ENCODE measurements at regions not wholly inside any gene's neighbourhood (a gene's known extent, or its start where the extent isn't known, plus 50 kb on each side); places are given as distances from the start of the nearest gene placed in this dataset.

GRCh38 chr9:93808115-93809029 lies 146.8 kb downstream of the BARX1 start:
- ATAC-seq (no peak), DNase-seq (ENCODE audit: low read depth, low spot score) (no peak)
- POLR2A ChIA-PET: no interaction called here

More at GRCh38 chr9:93808115-93809029, 146.8 kb downstream of the BARX1 start:
- Histone ChIP-seq H3K9me3 (ENCODE audit: control insufficient read depth, insufficient read depth, low read depth, low read length) (no peaks in the 10 kb centered on the region), H3K27me3 (ENCODE audit: control insufficient read depth, insufficient read depth, low read length) (no peaks in the 10 kb centered on the region), H3K4me1 (ENCODE audit: control insufficient read depth, insufficient read depth, low read length) (no peaks in the 10 kb centered on the region), H3K27ac (ENCODE audit: low read length) (no peak overlapping the region), H3K4me3 (ENCODE audit: low read depth in 2 of 2, low read length in 2 of 2) (no peak overlapping the region), H3K36me3 (ENCODE audit: control insufficient read depth, insufficient read depth, low read length) (no peaks in the 10 kb centered on the region)
- intact Hi-C loops (cut with micrococcal nuclease; ENCODE audit: unreplicated experiment) (no loop called here), in situ Hi-C loops (cut with HindIII; ENCODE audit: low pct_unique_long_range_greater_than_20kb, low sequenced_read_pairs) (no loop called here)
- TF ChIP-seq TCF7L2 (IDR thresholded peaks at IDR 0.05; ENCODE audit: low read depth, low read length) (no peak), POLR2AphosphoS5 (IDR thresholded peaks at IDR 0.05; ENCODE audit: low read depth, low read length) (no peak), REST (IDR thresholded peaks at IDR 0.05; ENCODE audit: insufficient read depth in 1 of 2, low read depth in 2 of 2, low read length in 1 of 2) (no peak), SIN3A (IDR thresholded peaks at IDR 0.05; ENCODE audit: borderline replicate concordance, insufficient read depth, low read depth, low read length) (no peak), CTCF (IDR thresholded peaks at IDR 0.05) (no peak)
- BruUV-seq (replicated peaks): no TSS peak
- CTCF ChIA-PET: no interaction called here

Measured in Panc1 (cell line).